NT2/D1 (cell line): ENCODE measurements at regions not wholly inside any gene's neighbourhood (a gene's known extent, or its start where the extent isn't known, plus 50 kb on each side); places are given as distances from the start of the nearest gene placed in this dataset.

Source experiments
- DNase-seq: peaks from one replicate; pipeline ENCODE4 v3.0.0-alpha.2; 2011; ENCODE audit warnings: low read depth, low spot score
- H3K27me3 ChIP-seq: 2 replicates; pipeline ENCODE4 v1.6.0; 2011; ENCODE audit warnings: mild to moderate bottlenecking; ENCODE audit not compliant: insufficient read length, insufficient read depth
- H3K36me3 ChIP-seq: 2 replicates; pipeline ENCODE4 v1.6.1; 2011; ENCODE audit warnings: mild to moderate bottlenecking, low read length, mixed read lengths; ENCODE audit not compliant: insufficient read depth, insufficient read length
- H3K4me1 ChIP-seq: 2 replicates; pipeline ENCODE4 v1.5.1; 2011; ENCODE audit not compliant: insufficient read depth, insufficient read length
- H3K4me3 ChIP-seq: 2 replicates; pipeline ENCODE4 v1.5.1; 2011; ENCODE audit warnings: low read depth; ENCODE audit not compliant: insufficient read length
- H3K9ac ChIP-seq: 2 replicates; pipeline ENCODE4 v1.6.0; 2011; ENCODE audit warnings: low read depth; ENCODE audit not compliant: insufficient read length
- H3K9me3 ChIP-seq: 2 replicates; pipeline ENCODE4 v1.5.1; 2011; ENCODE audit warnings: mild to moderate bottlenecking, low read length; ENCODE audit not compliant: insufficient read depth
- SUZ12 ChIP-seq: IDR thresholded peaks from 2 replicates; pipeline ENCODE4 v1.6.1; 2011; ENCODE audit not compliant: insufficient read length, insufficient read depth; ENCODE audit errors: extremely low read depth
- YY1 ChIP-seq: IDR thresholded peaks from 2 replicates; pipeline ENCODE4 v1.6.1; 2011; ENCODE audit not compliant: insufficient read length, insufficient read depth
- ZNF274 ChIP-seq: IDR thresholded peaks from 2 replicates; pipeline ENCODE4 v1.6.1; 2011; ENCODE audit warnings: mild to moderate bottlenecking, low read depth, low read length

DNA sequence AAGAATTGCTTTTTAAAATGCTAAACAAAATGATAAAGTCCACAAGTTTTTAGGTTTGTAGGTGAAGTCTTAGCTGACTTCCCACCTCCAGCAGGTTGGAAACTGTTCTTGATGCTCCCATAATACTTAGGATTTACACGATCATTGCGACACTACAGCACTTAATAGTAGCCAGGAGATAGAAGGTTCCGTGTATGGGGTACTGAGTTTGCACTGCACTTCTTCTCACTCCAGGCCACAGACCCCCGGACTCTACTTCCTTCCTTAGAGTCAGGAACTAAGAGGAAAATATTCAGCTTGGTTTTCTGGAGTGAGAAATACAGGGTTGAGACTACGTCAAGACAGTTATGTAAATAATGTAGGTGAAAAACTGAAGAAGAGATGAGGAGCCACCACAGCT is 56.1 kb upstream of the SGK1 start:
- H3K27me3 ChIP-seq = no peaks in the 10 kb centered on the region
- DNase-seq = no peak
- TF ChIP-seq SUZ12 (no peak), YY1 (no peak), ZNF274 (no peak)
- H3K9ac ChIP-seq = no peak overlapping the region
- no peaks in the 10 kb centered on the region for H3K9me3 ChIP-seq
- H3K36me3 ChIP-seq = no peaks in the 10 kb centered on the region
- no peaks in the 10 kb centered on the region for H3K4me1 ChIP-seq
- H3K4me3 ChIP-seq = no peak overlapping the region

DNA sequence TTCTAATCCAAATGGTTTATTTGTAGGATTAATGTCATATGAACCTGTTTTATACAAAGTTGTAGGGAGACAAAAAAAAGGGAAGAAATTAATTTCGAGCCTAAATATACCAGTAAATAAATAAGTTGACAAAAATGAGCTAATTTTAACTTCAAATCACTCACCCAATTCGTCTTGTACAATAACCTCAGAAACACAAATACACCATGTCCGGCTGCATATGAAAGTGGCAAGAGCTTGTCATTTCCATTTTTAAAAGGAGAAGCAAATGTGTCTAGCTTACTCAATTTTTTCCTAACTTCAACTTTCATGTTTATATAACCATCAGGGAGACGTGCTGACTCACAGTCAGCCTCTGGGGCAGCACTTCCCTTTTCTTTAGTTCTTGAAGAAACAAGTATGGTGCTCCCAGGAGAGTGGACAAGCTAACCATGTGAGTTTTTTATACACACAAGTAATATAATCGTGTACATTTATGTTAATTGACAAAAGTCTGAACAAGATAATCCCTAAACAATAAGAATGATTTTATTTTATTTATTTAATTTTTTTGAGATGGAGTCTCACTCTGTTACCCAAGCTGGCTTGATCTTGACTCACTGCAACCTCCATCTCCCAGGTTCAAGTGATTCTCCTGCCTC is 55.5 kb upstream of the SGK1 start:
- no peaks in the 10 kb centered on the region for H3K36me3 ChIP-seq
- no peak for DNase-seq
- H3K9me3 ChIP-seq = no peaks in the 10 kb centered on the region
- no peak overlapping the region for H3K9ac ChIP-seq
- no peaks in the 10 kb centered on the region for H3K27me3 ChIP-seq
- no peaks in the 10 kb centered on the region for H3K4me1 ChIP-seq
- TF ChIP-seq YY1 = no peak
- no peak for TF ChIP-seq SUZ12
- no peak for TF ChIP-seq ZNF274
- no peak overlapping the region for H3K4me3 ChIP-seq

DNA sequence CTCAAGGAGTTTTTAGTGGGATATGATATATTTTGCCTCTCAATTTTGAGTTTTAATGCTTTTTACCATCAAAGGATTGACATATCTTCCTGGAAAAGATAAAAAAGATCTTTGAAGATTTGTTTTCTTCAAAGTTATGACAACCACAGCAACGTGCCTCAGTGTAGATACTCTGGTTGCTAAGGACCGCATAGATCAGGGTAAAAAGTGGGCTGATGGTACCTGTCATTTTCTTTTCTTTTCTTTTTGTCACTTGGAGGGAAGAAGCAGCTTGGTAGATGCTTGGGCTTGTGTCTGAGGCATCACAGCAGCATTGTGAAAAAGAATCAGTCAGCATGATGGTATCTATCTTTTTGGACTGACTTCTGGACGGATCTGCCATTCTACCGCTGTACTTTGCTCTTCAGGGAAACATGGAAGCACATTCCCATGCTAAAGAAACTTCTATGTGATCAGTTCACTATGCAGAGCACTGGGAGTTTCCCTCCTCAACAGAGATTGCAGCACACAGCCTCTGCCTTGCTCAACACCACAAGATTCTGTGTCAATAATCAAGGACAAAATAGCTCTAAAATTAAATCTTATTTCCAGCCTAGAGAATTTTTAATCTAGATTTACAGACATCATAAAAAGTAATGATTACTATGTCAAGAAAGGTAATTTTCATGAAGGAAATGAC is 54.8 kb upstream of the SGK1 start:
- H3K4me3 ChIP-seq = no peak overlapping the region
- no peaks in the 10 kb centered on the region for H3K4me1 ChIP-seq
- no peak for DNase-seq
- TF ChIP-seq YY1 (no peak), SUZ12 (no peak), ZNF274 (no peak)
- H3K36me3 ChIP-seq = no peaks in the 10 kb centered on the region
- no peaks in the 10 kb centered on the region for H3K9me3 ChIP-seq
- no peaks in the 10 kb centered on the region for H3K27me3 ChIP-seq
- no peak overlapping the region for H3K9ac ChIP-seq

DNA sequence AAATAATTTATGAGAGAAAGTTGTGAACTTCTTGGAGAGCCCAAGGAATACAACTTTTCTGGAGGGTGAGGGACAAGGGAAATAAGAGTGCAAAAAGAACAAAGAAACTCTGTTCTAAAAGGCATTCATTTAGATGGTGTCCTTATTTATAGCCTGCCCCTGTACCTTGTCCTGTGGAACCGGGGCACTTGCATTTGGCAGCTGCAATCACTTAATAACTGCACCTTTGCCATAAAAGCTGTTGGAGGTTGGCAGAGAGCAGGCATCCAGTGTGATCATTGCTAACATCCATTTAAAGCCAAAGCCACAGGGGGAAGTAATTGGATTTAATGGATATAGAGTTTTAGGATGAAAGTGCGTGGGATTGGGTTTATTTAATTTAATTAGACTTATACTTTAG is 50.8 kb upstream of the SGK1 start:
- no peaks in the 10 kb centered on the region for H3K27me3 ChIP-seq
- H3K9ac ChIP-seq = no peak overlapping the region
- TF ChIP-seq YY1 = no peak
- no peak for DNase-seq
- H3K4me3 ChIP-seq = no peak overlapping the region
- no peaks in the 10 kb centered on the region for H3K36me3 ChIP-seq
- H3K4me1 ChIP-seq = no peaks in the 10 kb centered on the region
- no peaks in the 10 kb centered on the region for H3K9me3 ChIP-seq
